Right forelimb (tissue), 1 donor: ENCODE measurements at regions not wholly inside any gene's neighbourhood (a gene's known extent, or its start where the extent isn't known, plus 50 kb on each side); places are given as distances from the start of the nearest gene placed in this dataset.
"Not testable (repeated sequence)": the region's sequence is repeated elsewhere in the genome, so short reads cannot be mapped to it uniquely, and the experiment has no call there.

ENCODE experiments used
- DNase-seq: peaks from one replicate; pipeline ENCODE4 v3.0.0-alpha.2; 2018

DNA sequence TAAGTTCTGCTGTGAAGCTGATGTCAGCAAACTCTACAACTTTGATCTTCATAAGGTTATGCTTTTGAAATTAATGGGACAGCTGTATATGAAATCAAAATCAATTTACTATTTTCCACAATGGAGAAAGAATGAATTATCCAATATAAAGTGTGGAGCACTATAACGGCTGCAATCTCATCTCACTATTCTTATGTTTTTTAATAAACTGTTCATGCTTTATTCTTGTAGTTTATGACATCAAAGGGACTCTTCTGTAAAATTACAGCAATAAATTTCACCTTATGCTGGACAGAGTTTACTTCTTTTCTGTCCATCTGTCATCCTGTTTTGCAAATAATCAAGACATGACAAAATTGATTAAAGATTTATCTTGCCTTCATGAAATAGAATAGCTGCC is 192.5 kb downstream of the TECRL start:
- no peak for DNase-seq

- no peak for DNase-seq
Observed at GRCh38 chr4:64205376-64205775, 203.9 kb downstream of the TECRL start.

DNA sequence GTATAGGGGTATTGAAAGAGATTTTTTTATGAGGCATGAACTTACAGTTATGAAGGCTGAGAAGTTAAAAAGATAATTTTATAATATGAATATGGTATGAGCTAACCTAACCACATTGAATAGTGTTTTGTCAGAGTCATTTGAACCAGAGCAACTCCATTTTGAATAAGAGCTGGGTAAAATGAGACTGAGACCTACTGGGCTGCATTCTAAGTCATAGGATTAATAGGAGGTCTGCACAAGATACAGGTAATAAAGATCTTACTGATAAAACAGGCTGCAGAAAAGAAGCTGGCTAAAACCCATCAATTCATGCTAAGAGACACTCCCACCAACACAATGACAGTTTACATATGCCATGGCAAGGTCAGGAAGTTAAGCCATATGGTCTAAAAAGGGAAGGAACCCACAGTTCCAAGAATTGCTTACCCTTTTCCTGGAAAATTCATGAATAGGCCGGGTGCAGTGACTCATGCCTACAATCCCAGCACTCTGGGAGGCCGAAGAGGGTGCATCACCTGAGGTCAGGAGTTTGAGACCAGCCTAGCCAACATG is 209.2 kb downstream of the TECRL start:
- no peak for DNase-seq

GRCh38 chr4:64195582-64195981 is 213.7 kb downstream of the TECRL start:
- no peak for DNase-seq

DNA sequence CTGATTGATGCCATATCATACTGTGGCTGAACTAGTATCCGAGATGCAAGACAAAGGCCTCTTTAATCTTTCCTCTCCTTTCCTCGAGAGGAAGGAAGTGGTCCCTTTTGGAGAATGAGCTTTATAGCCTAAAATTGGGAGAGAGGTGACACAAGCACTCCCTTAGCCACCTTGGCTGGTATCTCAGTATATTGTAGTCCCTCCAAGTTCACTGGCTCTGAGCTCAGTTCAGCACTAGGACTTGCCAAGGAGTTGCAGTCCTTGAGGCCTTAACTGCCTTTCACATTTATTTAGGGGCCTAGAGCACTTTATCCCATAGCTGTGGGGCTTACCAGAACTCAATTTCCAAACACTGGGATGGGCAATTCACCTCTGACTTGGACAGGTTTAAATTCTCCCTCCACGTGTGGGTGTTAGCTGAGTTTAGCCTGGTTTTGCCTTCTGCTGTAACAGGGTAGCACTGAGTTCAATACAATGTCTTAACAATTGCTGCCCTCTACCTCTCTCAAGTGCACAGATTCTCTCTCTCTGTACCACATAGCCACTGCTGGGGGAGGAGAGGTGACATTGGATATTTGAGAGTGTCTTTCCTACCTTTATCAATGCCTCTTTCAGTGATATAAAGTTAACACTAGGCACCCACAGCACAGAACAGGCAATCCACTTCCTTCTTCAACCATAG is 216.4 kb downstream of the TECRL start:
- DNase-seq: no peak

DNA sequence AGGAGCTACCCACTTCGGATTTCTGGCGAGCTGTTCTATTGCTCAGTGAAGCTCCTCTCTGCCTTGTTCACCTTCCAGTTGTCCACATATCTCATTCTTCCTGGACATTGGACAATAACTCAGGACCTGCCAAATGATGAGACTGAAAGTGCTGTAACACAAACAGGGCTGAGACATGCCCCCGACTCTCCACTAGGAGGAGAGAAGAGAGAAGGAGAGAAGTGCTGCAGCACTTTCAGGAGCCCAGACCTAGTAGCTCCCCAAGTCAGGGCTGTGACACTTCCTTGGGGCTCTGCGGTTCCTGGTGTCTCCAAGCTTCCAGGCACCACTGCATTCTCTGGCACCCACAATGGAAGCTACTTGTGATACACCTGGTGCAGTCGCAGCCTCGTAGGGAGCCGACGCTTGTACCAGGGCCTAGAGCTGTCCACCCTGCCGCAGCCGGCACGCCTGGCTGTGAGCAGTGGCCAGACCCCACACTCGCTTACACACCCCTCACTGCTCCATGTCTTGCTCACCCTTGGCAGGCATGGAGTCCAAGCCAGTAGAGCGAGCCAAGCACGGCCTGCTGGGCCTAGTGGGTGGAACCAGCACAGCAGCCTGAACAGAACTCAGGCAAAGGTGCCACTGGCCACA is 234.9 kb downstream of the TECRL start:
- DNase-seq: no peak

DNA sequence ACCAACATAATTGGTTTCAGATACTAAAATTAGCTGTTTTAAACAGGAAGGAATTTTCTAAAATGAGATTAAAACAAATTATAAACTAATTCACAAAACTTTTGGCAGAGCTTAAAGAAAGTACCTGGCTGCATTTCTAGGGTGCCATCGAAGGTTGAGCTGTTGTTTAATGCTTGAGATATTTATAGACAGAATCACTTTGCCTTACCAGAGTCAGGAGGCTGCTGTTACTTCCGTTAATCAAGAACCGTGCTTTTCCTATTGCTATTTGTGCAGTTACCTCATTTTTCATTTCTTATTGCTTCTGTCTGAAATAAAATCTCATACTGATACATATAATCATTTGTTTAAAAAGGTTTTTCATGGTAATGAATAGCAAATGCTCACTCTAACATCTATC is 242.9 kb downstream of the TECRL start:
- DNase-seq: no peak

DNA sequence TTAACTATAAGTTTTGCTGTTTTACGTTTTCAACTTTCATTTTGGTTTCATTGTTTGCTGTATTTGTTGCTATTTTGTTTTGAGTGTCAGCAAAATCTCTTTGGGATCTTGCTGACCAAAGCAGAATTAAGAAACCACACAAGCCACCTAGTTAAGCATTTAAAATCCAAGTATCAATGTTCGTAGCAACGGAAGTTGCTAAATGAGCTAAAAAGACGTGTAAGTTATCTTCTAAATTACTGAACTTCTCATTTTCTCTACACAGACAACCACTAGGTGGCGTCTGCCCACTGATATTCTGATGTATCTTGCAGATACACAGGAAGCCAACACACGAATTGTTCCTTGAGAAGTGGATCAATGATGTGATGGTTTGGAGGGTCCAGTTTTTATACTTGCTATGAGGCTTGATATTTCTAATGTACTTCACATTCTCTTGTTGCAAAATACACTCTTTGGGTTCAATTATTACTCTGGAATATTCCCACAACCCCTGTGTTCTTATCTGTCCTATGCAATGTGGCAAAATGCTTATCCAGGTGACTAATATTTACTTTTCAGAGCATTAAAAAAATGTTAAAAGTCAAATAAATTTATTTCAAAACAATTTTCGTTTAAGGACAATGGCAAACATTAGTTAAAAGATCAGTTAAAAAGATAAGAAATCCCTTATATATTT is 250.5 kb downstream of the TECRL start:
- no peak for DNase-seq

DNA sequence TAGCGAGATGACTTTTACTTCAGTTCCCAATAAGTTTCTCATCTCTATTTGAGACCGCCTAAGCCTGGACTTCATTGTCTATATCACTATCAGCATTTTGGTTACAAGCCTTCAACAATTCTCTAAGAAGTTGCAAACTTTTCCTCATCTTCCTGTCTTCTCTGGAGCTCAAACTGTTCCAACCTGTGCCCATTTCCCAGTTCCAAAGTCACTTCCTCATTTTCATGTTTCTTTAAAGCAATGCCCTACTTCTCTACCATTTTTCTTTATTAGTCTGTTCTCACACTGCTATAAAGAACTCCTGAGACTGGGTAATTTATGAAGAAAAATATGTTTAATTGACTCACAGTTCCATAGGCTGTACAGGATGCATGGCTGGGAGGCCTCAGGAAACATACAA is 251.9 kb downstream of the TECRL start:
- DNase-seq: no peak

GRCh38 chr4:64156253-64156652 is 253.0 kb downstream of the TECRL start:
- DNase-seq: no peak

- no peak for DNase-seq
Observed at GRCh38 chr4:64146030-64146429, 263.2 kb downstream of the TECRL start.

DNA sequence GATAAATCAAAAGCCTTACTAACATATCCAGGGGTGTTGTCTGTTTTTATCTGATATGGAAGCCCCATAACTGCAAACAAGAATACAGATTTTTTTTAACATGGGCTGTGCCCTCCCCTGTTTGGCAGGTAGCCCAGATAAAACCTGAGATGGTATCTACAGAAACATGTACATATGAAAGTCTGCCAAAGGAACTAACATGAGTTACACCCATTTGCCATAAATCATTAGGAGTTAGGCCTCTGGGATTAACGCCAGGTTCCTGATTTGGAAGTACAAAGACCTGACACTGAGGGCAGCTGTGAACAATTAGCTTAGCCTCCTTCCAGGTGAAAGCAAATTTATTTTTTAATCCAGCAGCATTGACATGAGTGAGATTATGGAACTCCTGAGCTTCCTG is 264.3 kb downstream of the TECRL start:
- no peak for DNase-seq

DNA sequence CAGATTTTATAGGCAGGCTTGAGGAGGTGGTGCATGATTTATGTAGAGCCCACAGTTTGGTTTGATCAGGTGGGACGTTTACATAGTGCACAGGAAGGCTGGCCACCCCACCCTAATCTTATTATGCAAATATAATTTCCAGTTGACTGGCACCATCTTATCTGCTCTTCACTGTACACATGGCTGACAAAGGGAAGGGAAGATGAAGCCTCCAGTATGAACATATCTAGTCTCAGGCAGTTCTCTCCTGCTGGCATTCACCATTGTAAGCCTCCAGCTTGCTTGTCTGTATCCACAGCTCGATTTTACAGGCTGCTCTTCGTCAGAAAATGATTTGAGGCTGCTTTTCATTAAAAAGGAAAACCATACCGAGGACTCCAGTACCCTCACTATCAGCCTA is 278.3 kb downstream of the TECRL start:
- no peak for DNase-seq

DNA sequence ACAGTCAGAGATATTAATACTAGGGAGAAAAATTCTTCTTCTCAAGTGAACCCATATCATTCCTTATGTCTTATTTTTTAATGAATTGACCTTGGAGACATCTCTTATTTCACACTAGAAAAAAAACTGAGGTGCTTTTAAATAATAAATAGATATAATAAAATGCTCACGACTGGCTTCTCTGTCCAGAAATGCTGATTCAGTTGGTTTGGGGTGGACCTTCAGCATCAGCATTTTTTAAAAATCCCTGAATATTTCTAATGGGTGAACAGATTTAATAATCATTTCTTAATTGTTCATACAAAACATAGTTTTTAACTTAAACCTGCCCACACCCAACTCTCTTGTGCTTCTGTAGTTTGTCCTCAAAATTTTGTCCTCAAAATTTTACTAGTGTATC is 283.9 kb downstream of the TECRL start:
- DNase-seq: no peak

- DNase-seq: no peak
Observed at GRCh38 chr4:64121803-64122202, 287.4 kb downstream of the TECRL start.

DNA sequence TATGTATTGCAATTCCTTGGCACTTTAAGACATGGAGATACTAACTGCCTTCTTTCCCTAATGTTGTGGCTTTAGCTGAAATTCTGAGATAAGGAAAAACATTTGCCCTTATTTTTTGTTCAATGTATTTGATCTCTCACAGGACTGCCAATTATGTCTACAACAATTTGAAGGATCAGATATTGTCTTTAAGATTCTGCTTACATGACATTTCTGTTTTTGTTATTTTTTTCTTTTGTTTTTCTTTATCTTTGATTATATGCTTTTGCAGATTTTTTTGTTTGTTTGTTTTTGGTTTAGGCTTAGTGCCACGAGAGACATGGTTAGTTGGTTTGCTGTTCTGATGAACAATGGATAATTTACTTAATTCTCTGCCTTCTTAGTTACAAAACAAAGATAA is 303.3 kb downstream of the TECRL start:
- DNase-seq: no peak

GRCh38 chr4:64095398-64095797 is 313.9 kb downstream of the TECRL start:
- no peak for DNase-seq

DNA sequence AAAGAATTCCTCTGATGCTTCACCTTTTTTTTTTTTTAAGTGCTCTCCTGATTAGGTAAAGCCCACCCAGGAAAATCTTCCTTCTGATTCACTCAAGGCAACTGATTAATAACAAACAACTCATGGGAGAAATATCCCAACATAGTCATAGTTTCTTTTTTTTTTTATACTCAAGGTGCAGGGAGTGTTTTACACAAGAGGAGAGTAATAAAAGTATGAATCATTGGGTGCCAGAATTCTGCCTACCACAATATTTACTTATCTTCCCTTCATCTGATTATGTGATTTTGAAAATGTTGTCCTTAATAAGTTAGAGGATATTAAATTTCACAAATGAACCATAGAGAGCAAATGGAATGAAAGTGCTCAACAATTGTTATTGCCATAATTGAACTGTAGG is 329.9 kb downstream of the TECRL start:
- no peak for DNase-seq

DNA sequence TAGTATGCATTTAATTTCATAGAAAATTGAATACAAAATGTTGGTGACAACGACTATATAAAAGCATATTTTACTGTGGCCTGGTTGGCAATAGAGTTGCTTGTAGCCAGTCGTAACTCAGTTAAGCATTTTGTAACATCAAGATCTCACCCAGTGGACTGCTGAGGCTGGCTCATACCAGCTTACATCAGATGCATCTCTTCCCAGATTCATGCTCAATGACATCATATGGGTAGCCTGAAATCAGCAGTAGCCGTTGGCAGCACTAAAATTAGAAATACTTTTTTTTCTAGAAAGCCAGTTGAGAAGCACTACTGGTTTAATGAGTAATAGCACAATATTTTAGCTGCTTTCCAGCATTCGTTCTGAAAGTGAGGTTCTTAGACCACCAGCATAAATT is 341.2 kb downstream of the TECRL start:
- no peak for DNase-seq

GRCh38 chr4:64062991-64063390 is 346.3 kb downstream of the TECRL start:
- no peak for DNase-seq

DNA sequence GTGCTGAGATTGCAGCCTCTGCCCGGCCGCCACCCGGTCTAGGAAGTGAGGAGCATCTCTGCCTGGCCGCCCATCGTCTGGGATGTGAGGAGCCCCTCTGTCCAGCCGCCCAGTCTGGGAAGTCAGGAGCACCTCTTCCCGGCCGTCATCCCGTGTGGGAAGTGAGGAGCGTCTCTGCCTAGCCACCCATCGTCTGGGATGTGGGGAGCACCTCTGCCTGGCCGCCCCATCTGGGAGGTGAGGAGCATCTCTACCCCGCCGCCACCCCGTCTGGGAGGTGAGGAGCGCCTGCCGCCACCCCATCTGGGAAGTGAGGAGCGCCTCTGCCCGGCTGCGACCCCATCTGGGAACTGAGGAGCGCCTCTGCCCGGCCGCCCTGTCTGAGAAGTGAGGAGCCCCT is 372.2 kb downstream of the TECRL start:
- DNase-seq: not testable (repeated sequence)

GRCh38 chr4:64022560-64022959 is 386.7 kb downstream of the TECRL start:
- DNase-seq: no peak

DNA sequence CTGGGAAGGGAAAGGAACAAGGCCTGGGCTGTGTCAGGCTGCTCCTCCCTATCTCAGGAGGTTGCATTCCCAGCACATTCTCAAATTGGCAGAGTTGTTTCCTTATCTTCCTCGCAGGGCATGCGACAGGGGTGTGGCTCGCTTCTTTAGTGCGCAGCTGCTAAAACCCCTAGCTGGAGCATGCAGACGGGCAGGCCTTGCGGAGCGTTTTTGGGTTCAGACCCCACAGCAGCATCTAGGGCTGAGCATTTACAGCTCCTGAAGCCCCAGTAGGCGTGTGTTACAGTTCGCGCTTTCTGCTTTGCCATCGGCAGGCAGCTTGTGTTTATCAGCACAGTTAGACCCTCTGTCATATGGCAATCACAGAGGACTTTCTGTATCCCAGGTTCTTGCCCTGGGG is 392.4 kb downstream of the TECRL start:
- no peak for DNase-seq

- no peak for DNase-seq
Observed at GRCh38 chr4:64014647-64015046, 394.6 kb downstream of the TECRL start.
